Type B pancreatic cell (in vitro differentiated cells): ENCODE measurements at regions not wholly inside any gene's neighbourhood (a gene's known extent, or its start where the extent isn't known, plus 50 kb on each side); places are given as distances from the start of the nearest gene placed in this dataset.

Source experiments
- DNase-seq: peaks from one replicate; pipeline ENCODE4 v3.0.0; 2021; ENCODE audit warnings: mixed read lengths; ENCODE audit not compliant: unreplicated experiment; ENCODE audit errors: extremely low spot score
- H3K27ac Mint-ChIP-seq: 2 replicates; pipeline ENCODE4 v1.8.0; 2021; ENCODE audit warnings: mild to moderate bottlenecking, mixed read lengths
- H3K27me3 Mint-ChIP-seq: 2 replicates; pipeline ENCODE4 v1.8.0; 2021; ENCODE audit warnings: mixed read lengths
- H3K36me3 Mint-ChIP-seq: 2 replicates; pipeline ENCODE4 v1.8.0; 2021; ENCODE audit warnings: mixed read lengths
- H3K4me1 Mint-ChIP-seq: one replicate; pipeline ENCODE4 v1.8.0; 2021; ENCODE audit warnings: mixed read lengths; ENCODE audit not compliant: unreplicated experiment
- H3K4me3 Mint-ChIP-seq: 2 replicates; pipeline ENCODE4 v1.8.0; 2021; ENCODE audit warnings: mild to moderate bottlenecking, mixed read lengths
- H3K9me3 Mint-ChIP-seq: 2 replicates; pipeline ENCODE4 v1.8.0; 2021; ENCODE audit warnings: mixed read lengths
- CTCF ChIP-seq: fragments of 200-600 bp; sonication (generic); conservative IDR thresholded peaks from 2 replicates; pipeline ENCODE4 v1.5.0; 2021; ENCODE audit warnings: antibody characterized with exemption, mild to moderate bottlenecking

- H3K27me3 Mint-ChIP-seq = peaks cover 8% of the 10 kb centered on the region
- no peak overlapping the region for H3K27ac Mint-ChIP-seq
- no peaks in the 10 kb centered on the region for H3K36me3 Mint-ChIP-seq
- no peaks in the 10 kb centered on the region for H3K9me3 Mint-ChIP-seq
- H3K4me3 Mint-ChIP-seq = no peak overlapping the region
- no peak for DNase-seq
- H3K4me1 Mint-ChIP-seq = peaks cover 5% of the 10 kb centered on the region
- TF ChIP-seq CTCF = no peak
Observed at GRCh38 chr3:71919572-71919971, 134.6 kb upstream of the PROK2 start.

- H3K4me1 Mint-ChIP-seq = no peaks in the 10 kb centered on the region
- H3K27ac Mint-ChIP-seq = no peak overlapping the region
- H3K4me3 Mint-ChIP-seq = no peak overlapping the region
- H3K9me3 Mint-ChIP-seq = no peaks in the 10 kb centered on the region
- no peaks in the 10 kb centered on the region for H3K36me3 Mint-ChIP-seq
- H3K27me3 Mint-ChIP-seq = peaks cover 10% of the 10 kb centered on the region
- no peak for TF ChIP-seq CTCF
- DNase-seq = no peak
Observed at GRCh38 chr3:71917545-71917944, 132.6 kb upstream of the PROK2 start.

GRCh38 chr3:71916747-71917369, 131.9 kb upstream of the PROK2 start:
- H3K4me1 Mint-ChIP-seq = no peaks in the 10 kb centered on the region
- H3K9me3 Mint-ChIP-seq = no peaks in the 10 kb centered on the region
- DNase-seq = no peak
- H3K4me3 Mint-ChIP-seq = no peak overlapping the region
- H3K27me3 Mint-ChIP-seq = peaks cover 10% of the 10 kb centered on the region
- no peaks in the 10 kb centered on the region for H3K36me3 Mint-ChIP-seq
- H3K27ac Mint-ChIP-seq = no peak overlapping the region
- TF ChIP-seq CTCF = no peak

GRCh38 chr3:71912839-71913495, 128.0 kb upstream of the PROK2 start:
- Mint-ChIP-seq H3K27ac (no peak overlapping the region), H3K9me3 (no peaks in the 10 kb centered on the region), H3K4me1 (peaks cover 18% of the 10 kb centered on the region), H3K27me3 (peaks cover 9% of the 10 kb centered on the region), H3K4me3 (no peak overlapping the region), H3K36me3 (no peaks in the 10 kb centered on the region)
- no peak for DNase-seq
- no peak for TF ChIP-seq CTCF

GRCh38 chr3:71910108-71910507, 125.2 kb upstream of the PROK2 start:
- TF ChIP-seq CTCF = no peak
- H3K4me1 Mint-ChIP-seq = peaks cover 18% of the 10 kb centered on the region
- DNase-seq = no peak
- H3K27ac Mint-ChIP-seq = no peak overlapping the region
- no peaks in the 10 kb centered on the region for H3K36me3 Mint-ChIP-seq
- peaks cover 19% of the 10 kb centered on the region for H3K27me3 Mint-ChIP-seq
- no peaks in the 10 kb centered on the region for H3K9me3 Mint-ChIP-seq
- no peak overlapping the region for H3K4me3 Mint-ChIP-seq
